ENCODE measurements at regions not wholly inside any gene's neighbourhood (a gene's known extent, or its start where the extent isn't known, plus 50 kb on each side); places are given as distances from the start of the nearest gene placed in this dataset.

GRCh38 chr1:83500987-83501591 lies 497.8 kb downstream of the TTLL7 start:
- TF ChIP-seq, protein P1, sequence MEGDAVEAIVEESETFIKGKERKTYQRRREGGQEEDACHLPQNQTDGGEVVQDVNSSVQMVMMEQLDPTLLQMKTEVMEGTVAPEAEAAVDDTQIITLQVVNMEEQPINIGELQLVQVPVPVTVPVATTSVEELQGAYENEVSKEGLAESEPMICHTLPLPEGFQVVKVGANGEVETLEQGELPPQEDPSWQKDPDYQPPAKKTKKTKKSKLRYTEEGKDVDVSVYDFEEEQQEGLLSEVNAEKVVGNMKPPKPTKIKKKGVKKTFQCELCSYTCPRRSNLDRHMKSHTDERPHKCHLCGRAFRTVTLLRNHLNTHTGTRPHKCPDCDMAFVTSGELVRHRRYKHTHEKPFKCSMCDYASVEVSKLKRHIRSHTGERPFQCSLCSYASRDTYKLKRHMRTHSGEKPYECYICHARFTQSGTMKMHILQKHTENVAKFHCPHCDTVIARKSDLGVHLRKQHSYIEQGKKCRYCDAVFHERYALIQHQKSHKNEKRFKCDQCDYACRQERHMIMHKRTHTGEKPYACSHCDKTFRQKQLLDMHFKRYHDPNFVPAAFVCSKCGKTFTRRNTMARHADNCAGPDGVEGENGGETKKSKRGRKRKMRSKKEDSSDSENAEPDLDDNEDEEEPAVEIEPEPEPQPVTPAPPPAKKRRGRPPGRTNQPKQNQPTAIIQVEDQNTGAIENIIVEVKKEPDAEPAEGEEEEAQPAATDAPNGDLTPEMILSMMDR (conservative IDR thresholded peaks at IDR 0.05; ENCODE audit: low read depth, low read length) = no peak
- no peak for DNase-seq (ENCODE audit: low read depth)
- H3K4me3 ChIP-seq (ENCODE audit: low read depth, low read length) = no peak overlapping the region

- no peak for DNase-seq (ENCODE audit: low read depth)
- TF ChIP-seq, protein P1 (conservative IDR thresholded peaks at IDR 0.05; ENCODE audit: low read depth, low read length) = no peak
- H3K4me3 ChIP-seq (ENCODE audit: low read depth, low read length) = no peak overlapping the region
Observed at GRCh38 chr1:83500531-83500930, 498.4 kb downstream of the TTLL7 start.

DNA sequence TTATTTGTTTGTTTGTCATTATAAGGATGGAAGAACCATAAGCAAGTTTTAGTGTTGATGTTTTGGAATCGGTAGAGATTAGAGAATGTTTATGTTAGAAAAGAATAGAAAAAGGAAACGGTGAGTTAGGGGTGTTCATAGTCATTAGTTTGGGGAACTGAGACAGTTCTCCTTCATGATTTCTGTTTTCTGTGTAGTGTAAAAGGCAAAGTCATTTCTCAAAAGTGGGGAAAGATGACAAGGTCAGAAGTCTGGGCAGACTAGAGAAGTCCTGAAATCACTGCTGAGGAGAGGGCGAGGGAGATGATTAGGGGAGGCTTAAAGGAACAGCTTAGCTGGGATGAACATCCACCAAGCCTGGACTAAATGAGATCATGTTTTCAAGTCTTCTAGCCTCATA lies 498.9 kb downstream of the TTLL7 start:
- TF ChIP-seq, protein P1 (conservative IDR thresholded peaks at IDR 0.05; ENCODE audit: low read depth, low read length) = no peak
- no peak for DNase-seq (ENCODE audit: low read depth)

GRCh38 chr1:83497563-83497962 lies 501.4 kb downstream of the TTLL7 start:
- H3K4me3 ChIP-seq (ENCODE audit: low read depth, low read length) = no peak overlapping the region
- TF ChIP-seq, protein P1 (conservative IDR thresholded peaks at IDR 0.05; ENCODE audit: low read depth, low read length) = peak; percentile 54
- DNase-seq (ENCODE audit: low read depth) = no peak

More for the DNA sequence above, 498.9 kb downstream of the TTLL7 start:
- H3K4me3 ChIP-seq (ENCODE audit: low read depth, low read length) = no peak overlapping the region

DNA sequence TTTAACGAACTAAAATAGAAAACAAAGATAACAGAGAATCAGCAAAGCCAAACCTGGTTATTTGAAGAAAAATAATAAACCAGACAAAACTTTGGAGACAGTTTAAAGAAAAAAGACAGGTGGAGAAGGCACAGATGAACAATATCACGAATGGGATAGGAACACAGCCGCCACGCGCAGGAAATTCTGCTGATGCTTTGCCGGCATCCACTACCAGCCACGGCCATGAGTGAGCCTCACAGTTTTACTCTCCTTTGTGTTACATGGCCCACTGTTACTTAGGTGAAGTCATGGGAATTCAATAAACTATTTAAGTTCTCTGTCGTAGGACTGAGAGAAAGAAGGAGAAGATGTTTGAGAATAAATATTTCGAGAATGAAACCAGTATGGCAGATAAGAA lies 503.4 kb downstream of the TTLL7 start:
- no peak for DNase-seq (ENCODE audit: low read depth)
- no peak overlapping the region for H3K4me3 ChIP-seq (ENCODE audit: low read depth, low read length)
- TF ChIP-seq, protein P1 (conservative IDR thresholded peaks at IDR 0.05; ENCODE audit: low read depth, low read length) = no peak

DNA sequence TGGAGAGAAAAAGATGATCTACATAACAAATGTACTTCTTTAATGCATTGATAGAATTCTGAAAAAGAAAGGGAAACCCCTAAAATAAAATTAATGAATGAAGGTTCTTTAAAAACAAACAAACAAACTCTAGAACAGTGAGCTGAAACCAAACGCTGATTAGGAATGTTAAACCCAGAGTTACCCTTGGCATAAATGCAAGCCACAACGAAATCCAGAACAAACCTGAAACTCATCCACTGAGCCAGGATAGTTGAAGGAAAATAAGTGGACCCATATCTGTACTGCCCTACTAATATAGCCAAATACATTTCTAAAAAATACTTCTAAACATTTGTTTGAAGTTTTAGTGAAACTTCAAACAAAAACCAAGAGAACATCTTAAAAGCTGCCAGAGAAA lies 505.3 kb downstream of the TTLL7 start:
- no peak for DNase-seq (ENCODE audit: low read depth)
- H3K4me3 ChIP-seq (ENCODE audit: low read depth, low read length) = no peak overlapping the region
- TF ChIP-seq, protein P1 (conservative IDR thresholded peaks at IDR 0.05; ENCODE audit: low read depth, low read length) = no peak

- TF ChIP-seq, protein P1 (conservative IDR thresholded peaks at IDR 0.05; ENCODE audit: low read depth, low read length) = no peak
- no peak for DNase-seq (ENCODE audit: low read depth)
- no peak overlapping the region for H3K4me3 ChIP-seq (ENCODE audit: low read depth, low read length)
Observed at GRCh38 chr1:83491930-83492329, 507.0 kb downstream of the TTLL7 start.

All from epithelial cell of proximal tubule (primary cell).